Activated CD4-positive, CD25-positive, alpha-beta regulatory T cell treated with anti-CD3 and anti-CD28 coated beads, Interleukin-2, amount 50 U/mL, for 24 hours (primary cell): ENCODE measurements at regions not wholly inside any gene's neighbourhood (a gene's known extent, or its start where the extent isn't known, plus 50 kb on each side); places are given as distances from the start of the nearest gene placed in this dataset.

ENCODE experiments used
- ATAC-seq, 2 donors: fragments of 150-1000 bp; cut with Tn5 transposase; one replicate each; pipeline ENCODE4 v1.10.0; 2021; ENCODE audit warnings: mild to moderate bottlenecking in 1 of 2, moderate library complexity in 1 of 2

DNA sequence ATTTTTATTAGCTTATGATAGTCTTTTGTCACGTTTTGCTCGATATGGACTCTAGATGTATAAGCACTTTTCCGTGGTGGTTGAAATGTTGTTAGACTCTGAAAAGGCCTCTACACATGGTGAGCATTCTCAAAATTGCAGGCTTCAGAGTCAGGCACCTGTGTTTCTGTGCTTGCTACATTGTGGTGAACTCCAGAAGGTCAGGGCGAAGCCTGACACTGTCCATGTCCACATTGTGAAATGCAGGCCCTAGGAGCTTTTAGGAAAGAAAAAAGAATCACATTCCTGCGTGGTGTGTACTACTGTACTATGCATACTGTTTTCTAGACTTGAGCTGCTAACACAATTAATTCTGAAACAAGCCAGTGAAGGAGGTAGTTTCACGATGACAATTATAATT is 86.3 kb downstream of the HS3ST1 start:
- ATAC-seq, result no peak

DNA sequence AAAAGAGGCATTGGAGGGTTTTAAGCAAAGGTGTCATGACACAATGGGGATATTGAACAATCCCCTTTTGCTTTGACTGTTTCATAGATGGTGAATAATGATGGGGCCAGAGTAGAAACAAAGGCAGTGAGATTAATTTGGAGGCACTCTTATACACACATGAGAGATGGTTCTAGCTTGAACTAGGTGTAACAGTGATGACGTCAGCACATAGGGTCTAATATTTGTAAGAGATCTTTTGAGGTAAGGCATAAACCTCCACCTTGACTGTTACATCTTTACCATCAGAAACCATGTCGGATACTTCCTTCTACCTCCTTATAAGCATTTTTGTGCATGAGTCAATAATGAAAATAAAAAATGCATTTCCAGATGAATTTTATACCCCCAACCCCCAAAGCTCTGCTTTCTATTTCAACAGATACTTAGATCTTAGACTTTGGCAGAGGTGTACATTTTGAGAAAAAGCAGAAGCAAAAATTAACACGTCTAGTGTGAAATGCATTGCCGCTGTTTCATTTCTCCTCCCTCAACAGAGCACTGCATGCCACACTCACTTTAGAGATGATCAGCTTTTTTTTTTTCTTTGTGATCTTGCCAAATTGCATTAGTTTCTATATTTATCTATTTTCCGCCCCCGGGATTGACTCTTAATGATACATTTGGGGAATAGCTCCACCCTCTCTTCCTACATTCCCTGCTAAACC is 87.2 kb downstream of the HS3ST1 start:
- ATAC-seq, result no peak

DNA sequence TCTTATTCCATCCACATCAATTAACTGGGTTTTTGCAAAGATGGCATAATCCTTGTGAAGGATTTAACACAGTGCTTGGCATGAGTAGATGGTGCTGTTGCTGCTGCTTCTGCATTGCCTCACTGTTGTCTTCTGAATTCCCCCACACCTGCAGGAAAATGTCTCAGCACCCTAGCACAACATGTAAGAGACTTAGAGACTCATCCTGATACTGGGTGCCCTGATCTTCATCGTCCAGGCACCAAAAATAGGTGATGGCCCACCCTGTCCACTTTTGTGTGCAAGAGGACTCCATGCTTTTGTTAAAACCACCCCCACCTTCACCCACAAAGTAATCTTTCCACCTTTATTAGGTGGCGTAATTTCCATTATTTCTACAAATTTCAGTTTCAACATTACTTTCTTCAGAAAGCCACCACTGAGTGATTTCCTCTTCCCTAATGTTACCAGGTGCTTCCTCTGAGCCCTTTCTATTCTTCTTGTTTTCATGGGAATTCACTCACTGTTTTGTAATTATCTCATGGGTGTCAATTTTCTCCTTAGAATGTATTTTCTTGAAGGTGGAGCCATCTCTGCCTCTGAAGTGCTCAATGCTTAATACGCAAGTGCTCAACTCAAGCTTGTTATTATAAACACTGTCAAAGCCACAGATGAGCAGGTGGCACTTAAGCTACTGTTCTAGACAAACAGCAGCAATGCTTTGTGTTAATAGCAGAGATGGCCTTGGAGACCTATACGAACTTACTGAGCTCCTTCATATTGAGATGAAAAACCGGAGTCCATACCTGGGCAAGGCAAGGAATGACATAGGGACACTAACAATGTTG is 89.5 kb downstream of the HS3ST1 start:
- no peak for ATAC-seq

DNA sequence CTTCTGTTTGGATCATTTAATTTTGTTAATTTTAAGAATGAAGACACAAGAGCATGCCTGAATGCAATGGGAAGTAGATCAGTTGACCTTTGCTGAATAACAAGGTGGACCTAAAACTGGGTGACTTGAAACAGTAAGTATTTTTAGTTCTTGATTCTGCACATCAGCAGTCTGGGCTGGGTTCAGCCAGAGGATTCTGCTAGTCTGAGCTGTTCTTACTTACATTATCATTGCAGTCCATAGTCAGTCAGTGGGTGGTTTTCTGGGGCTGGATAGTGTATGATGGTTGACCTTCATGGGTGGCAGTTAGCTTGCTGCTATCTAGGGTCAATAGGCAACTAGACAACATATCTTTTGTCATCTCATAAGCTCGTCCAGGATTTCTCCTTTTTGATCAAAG is 91.4 kb downstream of the HS3ST1 start:
- ATAC-seq, result no peak

DNA sequence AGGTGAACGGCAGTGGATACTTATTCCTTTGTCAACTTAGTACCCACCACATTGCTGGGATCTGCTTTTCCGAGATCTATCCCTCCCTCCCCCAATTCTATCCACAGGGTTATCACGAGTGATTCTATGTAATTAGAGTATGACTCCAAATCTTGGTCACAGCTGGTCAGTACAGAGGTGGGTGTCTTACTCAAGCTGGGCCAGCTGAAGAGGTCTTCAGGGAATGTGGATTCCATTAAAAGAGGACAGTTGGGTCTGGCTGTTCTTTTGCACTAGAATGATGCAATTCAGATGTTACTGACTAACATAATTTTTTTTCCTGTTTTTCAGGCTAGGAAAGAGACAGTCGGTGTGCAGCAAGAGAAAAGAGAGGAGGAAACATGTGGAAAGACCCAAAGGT is 92.3 kb downstream of the HS3ST1 start:
- no peak for ATAC-seq

DNA sequence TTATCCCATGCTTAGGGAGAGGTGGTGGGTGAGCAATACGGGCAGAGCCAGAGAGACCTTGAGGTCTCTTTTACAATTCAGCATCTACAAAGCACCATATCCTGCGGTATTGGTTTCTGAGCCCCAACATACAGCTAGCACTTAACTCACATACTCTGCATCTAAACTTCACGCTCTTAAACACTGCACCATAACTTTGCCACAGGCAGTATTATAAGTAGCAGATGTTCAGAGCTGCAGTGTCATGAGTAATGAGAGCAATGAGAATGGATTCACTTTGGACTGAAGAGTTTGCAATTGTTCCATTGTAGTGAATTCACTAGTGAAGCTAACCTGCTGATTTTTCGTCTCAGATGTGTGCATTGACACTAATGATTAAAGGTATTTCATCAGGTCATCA is 93.8 kb downstream of the HS3ST1 start:
- ATAC-seq, result no peak

DNA sequence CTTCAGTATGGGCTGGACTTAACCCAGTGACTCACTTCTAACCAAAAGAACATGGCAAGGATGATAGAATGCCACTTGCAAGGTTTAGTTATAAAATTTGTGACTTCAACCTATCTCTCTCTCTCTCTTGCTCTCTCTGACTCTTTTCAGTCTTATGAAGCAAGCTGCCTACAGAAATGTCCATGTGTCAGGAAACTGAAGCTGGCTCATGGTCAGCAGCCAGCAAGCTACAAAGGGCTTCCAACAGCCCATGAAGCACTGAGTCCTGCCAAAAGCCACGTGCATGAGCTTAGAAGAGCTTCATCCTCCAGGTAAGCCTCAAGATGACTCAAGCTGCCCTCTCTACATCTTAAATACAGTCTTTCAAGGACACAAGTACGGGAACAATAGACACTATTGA is 100.3 kb downstream of the HS3ST1 start:
- ATAC-seq, result no peak

DNA sequence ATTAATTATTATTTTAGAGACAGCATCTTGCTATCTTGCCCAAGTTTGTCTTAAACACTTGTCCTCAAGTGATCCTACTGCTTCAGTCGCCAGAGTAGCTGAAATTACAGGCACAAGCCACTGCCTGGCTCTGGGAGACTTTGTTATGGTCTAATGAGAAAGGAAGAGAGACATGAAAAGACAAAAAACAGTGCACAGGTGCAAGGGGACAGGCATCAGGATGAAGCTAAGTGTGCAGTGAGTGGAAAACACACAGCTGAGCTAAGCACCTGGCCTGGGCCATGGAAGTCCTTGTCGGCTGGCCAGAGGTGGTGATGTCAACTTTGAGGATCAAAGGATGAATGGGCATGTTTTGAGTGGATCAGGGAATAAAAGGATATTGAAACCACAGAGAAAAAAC is 102.7 kb downstream of the HS3ST1 start:
- no peak for ATAC-seq

DNA sequence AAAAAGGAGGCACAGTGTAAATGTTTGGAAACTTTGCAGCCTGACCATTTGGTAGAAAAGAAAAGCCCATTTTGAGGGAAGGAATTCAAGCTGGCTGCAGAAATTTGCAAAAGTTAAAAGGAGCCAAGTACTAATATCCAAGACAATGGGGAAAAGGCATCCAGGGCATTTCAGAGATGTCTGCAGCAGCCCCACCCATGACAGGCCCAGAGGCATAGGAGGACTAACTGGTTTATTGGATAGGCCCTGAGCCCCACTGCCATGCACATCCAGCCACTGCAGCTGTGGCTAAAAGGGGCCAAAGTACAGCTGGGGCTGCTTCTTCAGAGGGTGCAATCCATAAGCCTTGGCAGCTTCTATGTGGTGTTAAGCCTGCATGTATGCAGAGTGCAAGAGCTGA is 104.9 kb downstream of the HS3ST1 start:
- ATAC-seq, result no peak

DNA sequence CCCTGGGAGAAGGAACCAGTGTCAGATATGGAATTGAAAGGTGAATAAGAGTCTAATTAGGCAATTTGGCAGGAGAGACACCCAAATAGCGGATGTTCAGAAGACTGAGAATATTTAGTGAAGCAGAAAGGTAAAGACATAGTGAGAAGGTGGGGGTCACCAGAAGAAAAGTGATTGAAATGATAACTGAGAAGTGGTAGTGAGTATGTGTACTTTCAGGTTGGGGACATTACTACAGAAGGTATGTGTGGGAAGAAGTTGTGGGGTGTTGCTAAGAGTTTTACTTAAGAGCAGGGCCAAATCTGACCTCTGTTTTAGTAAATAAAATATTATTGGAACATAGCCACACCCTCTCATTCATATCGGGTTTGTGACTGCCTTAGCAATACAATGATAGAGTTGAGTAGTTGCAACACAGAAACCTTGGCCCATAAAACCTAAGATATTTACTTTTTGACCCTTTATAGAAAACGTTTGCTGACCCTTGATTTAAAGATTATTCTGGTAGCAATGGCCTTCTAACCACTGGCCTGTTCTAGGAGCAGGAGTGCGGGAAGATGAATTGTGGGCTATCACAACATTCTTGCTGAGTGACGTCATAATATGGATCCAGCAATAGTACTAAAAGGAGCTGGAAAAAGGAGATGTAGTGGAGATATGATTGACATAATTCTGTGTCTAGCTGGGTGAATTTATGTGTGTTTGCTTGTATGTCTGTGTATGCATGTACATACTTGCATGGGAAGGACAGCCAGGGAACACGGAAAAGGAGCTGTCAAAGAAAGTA is 115.3 kb downstream of the HS3ST1 start:
- no peak for ATAC-seq

DNA sequence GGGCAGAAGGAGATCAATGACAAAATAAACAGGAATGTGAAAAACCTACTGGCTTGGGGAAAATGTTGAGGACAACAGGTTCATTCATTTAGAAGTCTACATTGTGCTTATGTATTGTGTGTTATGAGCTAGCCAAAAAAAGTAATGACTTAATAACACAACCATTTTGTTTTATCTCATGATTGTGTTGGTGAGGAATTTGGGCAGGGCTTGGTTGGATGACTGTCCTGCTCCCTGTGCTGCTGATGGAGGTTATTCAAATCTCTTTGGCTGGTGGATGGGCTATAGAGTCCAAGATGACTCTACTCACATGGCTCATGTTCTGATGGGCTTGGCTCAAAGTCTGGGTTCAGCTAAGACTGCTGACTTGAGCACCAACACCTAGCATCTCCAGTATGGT is 116.3 kb downstream of the HS3ST1 start:
- no peak for ATAC-seq

DNA sequence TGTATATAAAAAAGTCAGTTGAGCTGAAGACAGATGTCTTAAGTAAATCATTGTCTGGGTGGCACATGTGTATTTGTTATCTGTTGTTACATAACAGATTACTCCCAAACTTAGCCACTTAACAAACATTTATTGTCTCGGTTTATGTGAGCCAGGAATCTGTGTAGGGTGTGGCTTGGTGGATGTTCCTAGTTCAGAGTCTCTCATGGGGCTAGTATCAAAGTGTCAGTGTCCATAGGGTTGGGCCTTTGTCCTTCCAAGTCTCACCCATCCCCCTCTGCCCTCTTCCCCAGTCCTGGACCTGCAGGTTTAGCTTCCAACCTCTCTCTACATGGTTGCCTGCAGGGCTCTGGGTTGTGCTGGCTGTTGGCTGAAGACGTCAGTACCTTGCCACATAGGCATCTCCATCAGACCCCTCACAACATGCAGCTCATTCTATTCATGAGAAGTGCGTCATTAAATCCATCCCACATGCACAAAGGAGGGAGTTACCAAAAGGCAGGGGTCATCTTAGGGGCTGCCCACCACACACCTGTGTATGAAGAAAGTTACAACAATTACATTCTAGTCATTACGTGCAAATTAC is 127.5 kb downstream of the HS3ST1 start:
- ATAC-seq, result no peak

DNA sequence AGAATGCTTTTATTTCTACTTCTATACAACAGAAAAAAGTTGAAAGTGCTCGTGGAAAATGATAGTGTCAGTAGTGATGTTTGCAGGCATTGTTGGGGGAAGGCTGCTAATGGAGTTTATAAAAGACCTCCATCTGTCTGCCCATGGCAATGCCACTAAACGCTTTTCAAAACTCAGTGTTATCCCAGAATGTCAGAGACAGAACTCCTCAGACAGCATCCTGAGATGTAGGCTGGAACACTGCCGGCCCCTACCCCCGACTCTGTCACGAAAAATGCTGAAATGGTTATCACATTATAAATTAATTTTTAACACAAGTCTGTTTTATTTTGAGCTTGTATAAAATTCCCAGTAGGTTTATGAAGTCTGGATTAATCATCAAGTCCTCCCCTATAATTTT is 128.9 kb downstream of the HS3ST1 start:
- no peak for ATAC-seq

DNA sequence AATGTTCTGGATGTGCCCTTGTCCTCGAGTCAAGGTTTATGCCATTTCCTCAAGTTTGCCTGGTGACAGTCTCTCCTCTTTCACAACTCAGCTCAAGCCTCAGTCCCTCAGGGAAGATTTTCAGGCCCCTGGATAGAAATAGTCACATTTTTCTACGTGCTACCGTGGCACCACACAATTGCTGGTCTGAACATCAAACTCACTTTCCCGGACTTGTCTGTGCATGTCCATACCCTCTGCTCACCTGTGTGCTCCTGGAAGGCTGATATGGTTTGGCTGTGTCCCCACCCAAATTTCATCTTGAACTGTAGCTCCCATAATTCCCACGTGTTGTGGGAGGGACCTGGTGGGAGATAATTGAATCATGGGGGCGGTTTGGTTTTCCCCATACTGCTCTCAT is 129.7 kb downstream of the HS3ST1 start:
- ATAC-seq, result no peak

DNA sequence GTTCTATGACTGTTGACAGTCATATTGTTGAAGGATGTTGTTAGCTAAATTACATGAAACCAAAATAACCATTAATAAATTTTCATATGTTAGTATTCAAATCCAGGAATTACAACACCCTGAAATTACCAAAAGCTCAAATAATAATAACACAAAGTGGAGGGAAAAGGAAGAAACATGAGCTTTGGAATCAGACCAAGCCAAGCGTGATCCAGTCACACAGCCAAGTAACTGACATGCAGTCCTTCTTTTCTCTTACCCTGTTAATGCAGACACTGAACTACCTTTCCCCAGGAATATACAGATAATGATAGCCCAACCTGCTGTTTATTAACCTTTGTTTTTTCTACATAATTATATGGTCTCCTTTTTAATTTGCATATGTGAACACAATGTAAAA is 130.2 kb downstream of the HS3ST1 start:
- no peak for ATAC-seq

DNA sequence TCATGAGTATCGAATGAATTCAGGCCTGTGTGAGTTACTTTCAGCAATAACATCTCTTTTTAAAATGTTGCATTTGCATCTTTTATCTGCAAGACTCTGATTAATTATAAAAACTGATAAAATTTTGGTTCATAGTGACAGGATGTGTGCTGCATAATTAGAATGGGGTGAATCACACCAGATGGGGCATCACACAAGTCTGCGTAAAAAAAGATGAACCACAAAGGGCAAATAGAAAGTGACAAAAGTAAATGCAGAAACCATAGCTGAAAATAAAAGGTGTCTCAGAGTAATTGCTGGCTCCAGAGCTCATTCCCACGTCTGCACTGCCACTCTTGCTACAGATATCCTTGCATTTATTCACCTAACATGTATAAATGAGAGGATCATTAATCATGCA is 131.1 kb downstream of the HS3ST1 start:
- ATAC-seq, result peak; percentile 80 to 81

DNA sequence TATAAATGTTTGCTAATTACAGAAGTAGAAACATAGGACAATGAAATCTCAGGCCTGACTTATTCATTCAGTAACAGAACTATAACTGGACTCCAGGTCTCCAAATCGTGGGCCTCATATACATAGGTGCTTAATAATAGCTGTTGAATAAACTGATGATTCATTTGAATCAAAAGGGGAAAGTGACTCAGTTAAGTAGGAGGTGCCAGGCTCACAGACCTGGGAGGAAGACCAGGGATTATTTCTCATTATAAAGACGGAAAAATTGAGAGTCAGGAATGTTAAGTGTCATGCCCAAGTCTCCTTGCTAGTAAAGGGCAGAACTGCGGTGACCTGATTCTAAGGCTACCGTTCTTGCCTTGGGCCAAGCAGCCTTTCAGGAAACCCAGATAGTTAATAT is 131.5 kb downstream of the HS3ST1 start:
- ATAC-seq, result peak; percentile 74 to 76

DNA sequence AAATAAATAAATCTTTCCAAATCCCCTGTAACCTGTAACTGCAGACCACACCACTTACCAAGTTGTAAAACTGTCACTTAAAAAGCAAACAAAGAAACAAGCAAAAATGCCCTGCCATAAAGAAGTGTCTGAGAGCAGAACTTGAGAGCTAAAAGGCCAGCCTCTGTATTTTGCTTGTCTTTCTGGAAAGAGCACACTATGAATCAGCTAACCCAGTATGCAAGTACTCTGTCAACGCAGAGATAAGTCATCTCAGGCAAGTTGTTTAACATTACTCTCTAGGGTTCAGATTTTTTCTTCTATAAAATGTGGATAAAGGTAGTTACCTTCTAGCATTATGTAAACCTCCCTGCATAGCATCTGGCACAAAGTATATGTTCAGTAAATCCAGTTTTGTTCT is 134.8 kb downstream of the HS3ST1 start:
- ATAC-seq, result no peak

DNA sequence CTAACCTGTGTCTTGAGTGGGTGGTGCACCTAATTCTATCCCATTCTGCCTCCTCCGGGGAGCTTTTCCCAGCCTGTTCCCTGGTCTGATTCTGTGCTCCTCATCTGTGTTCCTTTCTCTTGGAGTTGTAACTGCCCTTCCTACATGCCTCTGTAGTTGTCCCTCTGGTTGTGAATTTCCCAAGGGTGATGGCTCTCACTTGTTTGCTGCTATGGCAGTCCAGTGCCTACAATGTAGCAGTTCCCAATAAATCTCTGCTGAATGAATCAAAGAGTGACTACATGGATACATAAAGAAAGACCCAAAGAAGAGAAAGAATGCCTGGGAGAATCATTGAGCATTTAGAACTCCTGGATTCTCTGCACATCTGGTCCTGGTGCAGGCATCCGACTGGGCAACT is 141.6 kb downstream of the HS3ST1 start:
- no peak for ATAC-seq

DNA sequence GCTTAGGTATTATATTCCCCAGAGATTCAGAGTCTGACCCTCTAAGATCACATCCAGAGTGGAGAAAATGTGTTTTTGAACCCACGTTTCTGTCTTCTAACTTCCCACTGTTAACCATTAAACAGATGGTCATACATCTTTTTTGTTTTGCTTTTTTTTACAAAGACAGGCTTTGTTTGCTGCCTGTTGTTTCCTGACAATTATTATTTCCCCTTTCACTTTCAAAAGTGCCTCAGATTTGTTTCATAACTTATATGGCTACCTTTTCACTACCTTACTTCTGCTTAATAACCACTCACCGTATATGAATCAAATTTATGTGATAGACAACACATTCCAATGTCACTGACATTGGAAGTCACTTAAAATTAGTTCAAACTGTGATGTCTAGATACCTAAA is 142.2 kb downstream of the HS3ST1 start:
- no peak for ATAC-seq

DNA sequence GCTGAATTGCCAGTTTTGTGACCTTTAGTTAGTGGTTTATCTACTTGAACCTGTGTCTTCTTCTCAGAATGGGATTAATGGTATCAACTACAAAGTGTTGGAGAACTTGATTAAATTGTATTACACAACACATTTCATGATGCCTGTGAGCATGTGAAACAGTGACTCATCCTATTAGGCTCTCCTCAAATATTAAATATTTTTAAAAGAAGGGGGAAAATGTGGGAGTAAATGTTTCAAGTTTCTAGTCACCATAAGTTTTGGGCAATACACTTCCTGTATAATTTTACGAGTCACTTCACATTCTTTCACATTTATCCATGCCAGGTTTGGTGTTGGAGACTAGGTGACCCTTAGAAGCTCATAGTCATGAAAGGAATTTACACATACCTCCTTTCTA is 147.0 kb downstream of the HS3ST1 start:
- no peak for ATAC-seq

DNA sequence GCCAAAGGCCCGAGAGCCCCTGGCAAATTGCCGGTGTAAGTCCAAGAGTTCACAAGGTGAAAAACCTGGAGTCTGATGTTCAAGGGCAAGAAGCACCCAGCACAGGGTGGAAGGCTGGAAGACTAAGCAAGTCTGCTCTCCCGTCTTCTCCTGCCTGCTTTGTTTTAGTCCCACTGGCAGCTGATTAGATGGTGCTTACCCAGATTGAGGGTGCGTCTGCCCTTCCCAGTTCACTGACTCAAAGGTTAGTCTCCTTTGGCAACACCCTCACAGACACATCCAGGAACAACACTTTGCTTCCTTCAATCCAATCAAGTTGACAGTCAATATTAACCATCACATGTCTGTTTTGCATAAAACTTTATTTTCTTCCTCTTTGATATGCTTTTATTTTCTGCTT is 157.4 kb downstream of the HS3ST1 start:
- ATAC-seq, result no peak

DNA sequence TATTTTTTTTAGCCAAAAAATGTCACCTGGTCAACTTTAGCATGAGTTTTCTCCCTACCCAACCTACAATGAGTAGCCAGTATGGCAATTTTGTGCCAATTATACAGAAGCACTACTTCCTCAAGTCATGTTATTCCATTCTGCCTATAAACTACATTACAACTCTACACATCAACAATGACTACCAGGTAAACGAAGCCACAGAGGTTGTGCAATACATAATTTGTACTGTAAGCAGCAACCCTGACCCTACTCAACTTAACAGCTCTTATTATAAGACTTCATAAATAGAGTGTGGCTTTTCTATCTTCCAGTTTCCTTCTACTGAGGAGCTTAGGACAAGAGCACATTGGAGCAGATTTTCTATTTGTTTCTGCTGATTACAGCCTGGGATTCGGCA is 160.5 kb downstream of the HS3ST1 start:
- no peak for ATAC-seq
